Fibroblast of lung (primary cell): ENCODE measurements at regions not wholly inside any gene's neighbourhood (a gene's known extent, or its start where the extent isn't known, plus 50 kb on each side); places are given as distances from the start of the nearest gene placed in this dataset.

Experiments used
- EZH2 ChIP-seq: IDR thresholded peaks from 2 replicates; pipeline ENCODE4 v1.5.1; 2012; ENCODE audit warnings: low read length, control low read depth, mild to moderate bottlenecking; ENCODE audit errors: missing control alignments
- TF ChIP-seq, protein P1 (sequence below), 2 donors: IDR thresholded peaks in 1 of 2; conservative IDR thresholded peaks in 1 of 2; 1 replicate in 1 of 2; 2 replicates in 1 of 2; pipeline ENCODE4 v1.5.1; 2011 to 2012; ENCODE audit warnings: low read length in 2 of 2, control low read depth in 1 of 2, inconsistent platforms in 1 of 2, low read depth in 1 of 2, mild to moderate bottlenecking in 1 of 2

DNA sequence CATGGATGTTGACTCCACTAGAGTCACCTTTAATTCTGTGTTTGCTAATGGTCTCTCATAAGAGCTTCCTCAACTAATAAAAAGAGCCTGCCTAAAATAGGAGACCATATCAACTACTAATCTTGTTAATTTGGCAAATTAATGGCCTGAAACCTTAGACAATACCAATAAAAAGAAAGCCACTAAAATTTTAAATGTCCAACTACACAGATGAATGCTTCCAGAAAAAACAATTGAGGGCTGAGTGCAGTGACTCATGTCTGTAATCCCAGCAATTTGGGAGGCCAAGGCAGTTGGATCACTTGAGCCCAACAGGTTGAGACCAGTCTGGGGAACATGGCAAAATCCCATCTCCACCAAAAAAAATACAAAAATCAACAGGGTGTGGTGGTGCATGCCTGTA is 230.9 kb downstream of the NSUN3 start:
- TF ChIP-seq, protein P1, sequence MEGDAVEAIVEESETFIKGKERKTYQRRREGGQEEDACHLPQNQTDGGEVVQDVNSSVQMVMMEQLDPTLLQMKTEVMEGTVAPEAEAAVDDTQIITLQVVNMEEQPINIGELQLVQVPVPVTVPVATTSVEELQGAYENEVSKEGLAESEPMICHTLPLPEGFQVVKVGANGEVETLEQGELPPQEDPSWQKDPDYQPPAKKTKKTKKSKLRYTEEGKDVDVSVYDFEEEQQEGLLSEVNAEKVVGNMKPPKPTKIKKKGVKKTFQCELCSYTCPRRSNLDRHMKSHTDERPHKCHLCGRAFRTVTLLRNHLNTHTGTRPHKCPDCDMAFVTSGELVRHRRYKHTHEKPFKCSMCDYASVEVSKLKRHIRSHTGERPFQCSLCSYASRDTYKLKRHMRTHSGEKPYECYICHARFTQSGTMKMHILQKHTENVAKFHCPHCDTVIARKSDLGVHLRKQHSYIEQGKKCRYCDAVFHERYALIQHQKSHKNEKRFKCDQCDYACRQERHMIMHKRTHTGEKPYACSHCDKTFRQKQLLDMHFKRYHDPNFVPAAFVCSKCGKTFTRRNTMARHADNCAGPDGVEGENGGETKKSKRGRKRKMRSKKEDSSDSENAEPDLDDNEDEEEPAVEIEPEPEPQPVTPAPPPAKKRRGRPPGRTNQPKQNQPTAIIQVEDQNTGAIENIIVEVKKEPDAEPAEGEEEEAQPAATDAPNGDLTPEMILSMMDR (conservative IDR thresholded peaks at IDR 0.05 in 1 of 2, IDR thresholded peaks at IDR 0.05 in 1 of 2; ENCODE audit: low read depth in 1 of 2, low read length in 2 of 2) = no peak
- no peak for TF ChIP-seq EZH2
